RWPE1 (cell line): ENCODE measurements at regions not wholly inside any gene's neighbourhood (a gene's known extent, or its start where the extent isn't known, plus 50 kb on each side); places are given as distances from the start of the nearest gene placed in this dataset.

Experiments
- CTCF ChIA-PET: fragments of 350-600 bp; sonication (Branson Sonifier 250); formaldehyde crosslinking; extraction: SDS; loops from one replicate; lab custom pipeline; 2021; lab: Yijun Ruan, JAX
- POLR2A ChIA-PET: fragments of 400-600 bp; formaldehyde crosslinking; extraction: SDS; loops from one replicate; lab custom pipeline; 2020; ENCODE audit warnings: antibody characterized with exemption; ENCODE audit not compliant: low non-redundant PET; lab: Yijun Ruan, JAX
- DNase-seq: peaks from one replicate; pipeline ENCODE4 v3.0.0; 2012; ENCODE audit warnings: low spot score
- H3K27ac ChIP-seq: fragments of 450-650 bp; 2 replicates; pipeline ENCODE4 v1.5.1; 2017
- CTCF ChIP-seq: fragments of 450-650 bp; conservative IDR thresholded peaks from 2 replicates; pipeline ENCODE4 v1.5.1; 2017; ENCODE audit warnings: low read depth, mild to moderate bottlenecking

GRCh38 chr2:217478831-217479455 lies 523.9 kb downstream of the TNS1 start:
- ChIA-PET POLR2A (no interaction called here), CTCF (no interaction called here)

GRCh38 chr2:217477583-217477982 lies 525.2 kb downstream of the TNS1 start:
- H3K27ac ChIP-seq = no peak overlapping the region
- no peak for DNase-seq
- ChIA-PET CTCF (interaction anchor here (0.6 kb wide), 1 partner anchor 308 kb away, joined by 3 read pairs; no protein-coding TSS in a partner anchor), POLR2A (no interaction called here)
- no peak for TF ChIP-seq CTCF

More at GRCh38 chr2:217478831-217479455, 523.9 kb downstream of the TNS1 start:
- TF ChIP-seq CTCF = no peak
- H3K27ac ChIP-seq = no peak overlapping the region
- DNase-seq = no peak

GRCh38 chr2:217475791-217476190 lies 527.0 kb downstream of the TNS1 start:
- POLR2A ChIA-PET = no interaction called here

GRCh38 chr2:217475101-217475500 lies 527.7 kb downstream of the TNS1 start:
- TF ChIP-seq CTCF = no peak
- no peak overlapping the region for H3K27ac ChIP-seq
- DNase-seq = no peak
- ChIA-PET CTCF (no interaction called here), POLR2A (no interaction called here)

More at GRCh38 chr2:217475791-217476190, 527.0 kb downstream of the TNS1 start:
- TF ChIP-seq CTCF = no peak
- no peak overlapping the region for H3K27ac ChIP-seq
- DNase-seq = no peak
- CTCF ChIA-PET = interaction anchor here (0.6 kb wide), 1 partner anchor 661 kb away, joined by 6 read pairs; no protein-coding TSS in a partner anchor

- no peak for TF ChIP-seq CTCF
- H3K27ac ChIP-seq = no peak overlapping the region
- DNase-seq = no peak
- CTCF ChIA-PET = interaction anchor here (0.6 to 0.7 kb wide), 2 partner anchors 107 to 916 kb away, joined by 4 to 7 read pairs; no protein-coding TSS in a partner anchor
- POLR2A ChIA-PET = no interaction called here
Measured at GRCh38 chr2:217471319-217471718, 531.5 kb downstream of the TNS1 start.

GRCh38 chr2:217469203-217469810 lies 533.5 kb downstream of the TNS1 start:
- no peak for DNase-seq
- no peak overlapping the region for H3K27ac ChIP-seq
- POLR2A ChIA-PET = no interaction called here
- TF ChIP-seq CTCF = no peak
- CTCF ChIA-PET = interaction anchor here (0.6 to 0.7 kb wide), 2 partner anchors 69 to 297 kb away, joined by 3 read pairs; no protein-coding TSS in a partner anchor
